ENCODE measurements at regions not wholly inside any gene's neighbourhood (a gene's known extent, or its start where the extent isn't known, plus 50 kb on each side); places are given as distances from the start of the nearest gene placed in this dataset.

GRCh38 chr1:181353526-181353925 lies 129.8 kb upstream of the CACNA1E start:
- Histone ChIP-seq H3K9ac (ENCODE audit: low read depth, low read length, poor library complexity, severe bottlenecking) (no peak overlapping the region), H4K20me1 (ENCODE audit: insufficient read depth, low read length, poor library complexity, severe bottlenecking) (no peaks in the 10 kb centered on the region), H3K9me3 (ENCODE audit: insufficient read depth, low read depth, low read length) (no peaks in the 10 kb centered on the region), H3K9me2 (replicated peaks; ENCODE audit: low read depth, low read length) (no peaks in the 10 kb centered on the region), H3K4me3 (ENCODE audit: low read length, poor library complexity, severe bottlenecking) (no peak overlapping the region), H3K4me1 (ENCODE audit: insufficient read depth, low read length, poor library complexity, severe bottlenecking) (no peaks in the 10 kb centered on the region), H3K27me3 (ENCODE audit: insufficient read depth, low read length, poor library complexity, severe bottlenecking) (no peaks in the 10 kb centered on the region), H2AFZ (ENCODE audit: low read length) (no peak overlapping the region), H3K4me2 (ENCODE audit: low read depth, low read length, poor library complexity, severe bottlenecking) (no peak overlapping the region), H3K79me2 (ENCODE audit: insufficient read depth, low read length) (no peaks in the 10 kb centered on the region), H3F3A (ENCODE audit: low read depth) (no peaks in the 10 kb centered on the region), H3K36me3 (ENCODE audit: insufficient read depth, low read length) (no peaks in the 10 kb centered on the region)
- no peak for TF ChIP-seq CTCF (conservative IDR thresholded peaks at IDR 0.05; ENCODE audit: low read length)
- no peak for TF ChIP-seq EZH2phosphoT487 (IDR thresholded peaks at IDR 0.05; ENCODE audit: borderline replicate concordance)

GRCh38 chr1:181354865-181355264 lies 128.5 kb upstream of the CACNA1E start:
- TF ChIP-seq CTCF (conservative IDR thresholded peaks at IDR 0.05; ENCODE audit: low read length), result no peak
- TF ChIP-seq EZH2phosphoT487 (IDR thresholded peaks at IDR 0.05; ENCODE audit: borderline replicate concordance), result no peak
- Histone ChIP-seq H3K4me1 (ENCODE audit: insufficient read depth, low read length, poor library complexity, severe bottlenecking) (no peaks in the 10 kb centered on the region), H3K4me2 (ENCODE audit: low read depth, low read length, poor library complexity, severe bottlenecking) (no peak overlapping the region), H3F3A (ENCODE audit: low read depth) (no peaks in the 10 kb centered on the region), H3K79me2 (ENCODE audit: insufficient read depth, low read length) (no peaks in the 10 kb centered on the region), H3K36me3 (ENCODE audit: insufficient read depth, low read length) (no peaks in the 10 kb centered on the region), H3K9me2 (replicated peaks; ENCODE audit: low read depth, low read length) (no peaks in the 10 kb centered on the region), H4K20me1 (ENCODE audit: insufficient read depth, low read length, poor library complexity, severe bottlenecking) (no peaks in the 10 kb centered on the region), H3K4me3 (ENCODE audit: low read length, poor library complexity, severe bottlenecking) (no peak overlapping the region), H3K9ac (ENCODE audit: low read depth, low read length, poor library complexity, severe bottlenecking) (no peak overlapping the region), H2AFZ (ENCODE audit: low read length) (no peak overlapping the region), H3K9me3 (ENCODE audit: insufficient read depth, low read depth, low read length) (no peaks in the 10 kb centered on the region), H3K27me3 (ENCODE audit: insufficient read depth, low read length, poor library complexity, severe bottlenecking) (no peaks in the 10 kb centered on the region)

- Histone ChIP-seq H4K20me1 (ENCODE audit: insufficient read depth, low read length, poor library complexity, severe bottlenecking) (no peaks in the 10 kb centered on the region), H3F3A (ENCODE audit: low read depth) (no peaks in the 10 kb centered on the region), H3K79me2 (ENCODE audit: insufficient read depth, low read length) (no peaks in the 10 kb centered on the region), H3K9ac (ENCODE audit: low read depth, low read length, poor library complexity, severe bottlenecking) (no peak overlapping the region), H3K9me2 (replicated peaks; ENCODE audit: low read depth, low read length) (no peaks in the 10 kb centered on the region), H3K27me3 (ENCODE audit: insufficient read depth, low read length, poor library complexity, severe bottlenecking) (no peaks in the 10 kb centered on the region), H3K4me1 (ENCODE audit: insufficient read depth, low read length, poor library complexity, severe bottlenecking) (no peaks in the 10 kb centered on the region), H3K36me3 (ENCODE audit: insufficient read depth, low read length) (no peaks in the 10 kb centered on the region), H3K9me3 (ENCODE audit: insufficient read depth, low read depth, low read length) (no peaks in the 10 kb centered on the region), H3K4me3 (ENCODE audit: low read length, poor library complexity, severe bottlenecking) (no peak overlapping the region), H3K4me2 (ENCODE audit: low read depth, low read length, poor library complexity, severe bottlenecking) (no peak overlapping the region), H2AFZ (ENCODE audit: low read length) (no peak overlapping the region)
- TF ChIP-seq EZH2phosphoT487 (IDR thresholded peaks at IDR 0.05; ENCODE audit: borderline replicate concordance), result no peak
- no peak for TF ChIP-seq CTCF (conservative IDR thresholded peaks at IDR 0.05; ENCODE audit: low read length)
Measured at GRCh38 chr1:181356505-181357340, 126.6 kb upstream of the CACNA1E start.

Data from Loucy (cell line).